HEK293 (cell line): ENCODE measurements at regions not wholly inside any gene's neighbourhood (a gene's known extent, or its start where the extent isn't known, plus 50 kb on each side); places are given as distances from the start of the nearest gene placed in this dataset.

Experiments used
- FEZF1 ChIP-seq: fragments of 450-650 bp; formaldehyde crosslinking; IDR thresholded peaks from 2 replicates; pipeline ENCODE4 v1.5.1; 2016; ENCODE audit warnings: missing biosample characterization, missing genetic modification characterization
- GFI1B ChIP-seq: fragments of 450-650 bp; formaldehyde crosslinking; IDR thresholded peaks from 2 replicates; pipeline ENCODE4 v1.5.1; 2016; ENCODE audit warnings: missing biosample characterization, missing genetic modification characterization
- GLIS1 ChIP-seq: fragments of 450-650 bp; formaldehyde crosslinking; IDR thresholded peaks from 2 replicates; pipeline ENCODE4 v1.5.1; 2016; ENCODE audit warnings: missing biosample characterization, missing genetic modification characterization
- HOXA7 ChIP-seq: sonication (generic); formaldehyde crosslinking; IDR thresholded peaks from 2 replicates; pipeline ENCODE4 v1.8.1; 2022; ENCODE audit warnings: missing genetic modification reagents, borderline replicate concordance
- KLF16 ChIP-seq: fragments of 450-650 bp; formaldehyde crosslinking; IDR thresholded peaks from 2 replicates; pipeline ENCODE4 v1.5.1; 2017; ENCODE audit warnings: missing biosample characterization, missing genetic modification characterization
- PBX3 ChIP-seq: sonication (generic); formaldehyde crosslinking; IDR thresholded peaks from 2 replicates; pipeline ENCODE4 v1.8.1; 2022; ENCODE audit warnings: mild to moderate bottlenecking, moderate library complexity, missing genetic modification reagents
- REPIN1 ChIP-seq: fragments of 450-650 bp; formaldehyde crosslinking; IDR thresholded peaks from 2 replicates; pipeline ENCODE4 v1.5.1; 2017; ENCODE audit warnings: missing biosample characterization, missing genetic modification characterization, low read depth
- SP2 ChIP-seq: fragments of 450-650 bp; formaldehyde crosslinking; IDR thresholded peaks from 2 replicates; pipeline ENCODE4 v1.5.1; 2016; ENCODE audit warnings: missing biosample characterization, missing genetic modification characterization
- TSHZ1 ChIP-seq: fragments of 450-650 bp; formaldehyde crosslinking; IDR thresholded peaks from 2 replicates; pipeline ENCODE4 v1.5.1; 2016; ENCODE audit warnings: missing biosample characterization, missing genetic modification characterization, borderline replicate concordance
- YY1 ChIP-seq: fragments of 450-650 bp; formaldehyde crosslinking; IDR thresholded peaks from 2 replicates; pipeline ENCODE4 v1.5.1; 2018; ENCODE audit warnings: missing biosample characterization, missing genetic modification characterization
- ZBTB48 ChIP-seq: fragments of 450-650 bp; formaldehyde crosslinking; IDR thresholded peaks from 2 replicates; pipeline ENCODE4 v1.5.1; 2016; ENCODE audit warnings: missing biosample characterization, missing genetic modification characterization
- ZEB2 ChIP-seq: fragments of 450-650 bp; formaldehyde crosslinking; IDR thresholded peaks from 2 replicates; pipeline ENCODE4 v1.5.1; 2016; ENCODE audit warnings: missing biosample characterization, missing genetic modification characterization
- ZNF121 ChIP-seq: fragments of 450-650 bp; formaldehyde crosslinking; IDR thresholded peaks from 2 replicates; pipeline ENCODE4 v1.5.1; 2016; ENCODE audit warnings: missing biosample characterization, missing genetic modification characterization
- ZNF155 ChIP-seq: fragments of 450-650 bp; formaldehyde crosslinking; IDR thresholded peaks from 2 replicates; pipeline ENCODE4 v1.5.1; 2016; ENCODE audit warnings: missing biosample characterization, missing genetic modification characterization
- ZNF202 ChIP-seq: fragments of 450-650 bp; formaldehyde crosslinking; IDR thresholded peaks from 2 replicates; pipeline ENCODE4 v1.5.1; 2016; ENCODE audit warnings: missing biosample characterization, missing genetic modification characterization, borderline replicate concordance
- ZNF214 ChIP-seq: fragments of 450-650 bp; formaldehyde crosslinking; IDR thresholded peaks from 2 replicates; pipeline ENCODE4 v1.5.1; 2017; ENCODE audit warnings: missing biosample characterization, mild to moderate bottlenecking, missing genetic modification characterization, borderline replicate concordance
- ZNF23 ChIP-seq: fragments of 450-650 bp; formaldehyde crosslinking; IDR thresholded peaks from 2 replicates; pipeline ENCODE4 v1.5.1; 2016; ENCODE audit warnings: missing biosample characterization, missing genetic modification characterization, borderline replicate concordance
- ZNF280C ChIP-seq: fragments of 450-650 bp; formaldehyde crosslinking; IDR thresholded peaks from 2 replicates; pipeline ENCODE4 v1.5.1; 2016; ENCODE audit warnings: missing biosample characterization, missing genetic modification characterization
- ZNF311 ChIP-seq: fragments of 450-650 bp; formaldehyde crosslinking; IDR thresholded peaks from 2 replicates; pipeline ENCODE4 v1.5.1; 2017; ENCODE audit warnings: missing biosample characterization, missing genetic modification characterization, borderline replicate concordance
- ZNF341 ChIP-seq: fragments of 450-650 bp; formaldehyde crosslinking; IDR thresholded peaks from 2 replicates; pipeline ENCODE4; 2016; ENCODE audit warnings: low read depth, missing biosample characterization, missing genetic modification characterization
- ZNF394 ChIP-seq: fragments of 450-650 bp; formaldehyde crosslinking; IDR thresholded peaks from 2 replicates; pipeline ENCODE4 v1.5.1; 2016; ENCODE audit warnings: missing biosample characterization, missing genetic modification characterization, mild to moderate bottlenecking, moderate library complexity, borderline replicate concordance
- ZNF398 ChIP-seq: fragments of 450-650 bp; formaldehyde crosslinking; IDR thresholded peaks from 2 replicates; pipeline ENCODE4 v1.5.1; 2017; ENCODE audit warnings: missing biosample characterization, missing genetic modification characterization
- ZNF404 ChIP-seq: fragments of 450-650 bp; formaldehyde crosslinking; IDR thresholded peaks from 2 replicates; pipeline ENCODE4 v1.5.1; 2017; ENCODE audit warnings: missing biosample characterization, missing genetic modification characterization
- ZNF48 ChIP-seq: fragments of 450-650 bp; formaldehyde crosslinking; IDR thresholded peaks from 2 replicates; pipeline ENCODE4 v1.5.1; 2016; ENCODE audit warnings: missing biosample characterization, missing genetic modification characterization
- ZNF521 ChIP-seq: fragments of 450-650 bp; formaldehyde crosslinking; IDR thresholded peaks from 2 replicates; pipeline ENCODE4 v1.5.1; 2017; ENCODE audit warnings: missing biosample characterization, mild to moderate bottlenecking, missing genetic modification characterization
- ZNF580 ChIP-seq: fragments of 450-650 bp; formaldehyde crosslinking; IDR thresholded peaks from 2 replicates; pipeline ENCODE4 v1.5.1; 2016; ENCODE audit warnings: missing biosample characterization, missing genetic modification characterization
- ZNF600 ChIP-seq: fragments of 450-650 bp; formaldehyde crosslinking; IDR thresholded peaks from 2 replicates; pipeline ENCODE4 v1.5.1; 2016; ENCODE audit warnings: missing biosample characterization, missing genetic modification characterization
- ZNF621 ChIP-seq: fragments of 450-650 bp; formaldehyde crosslinking; IDR thresholded peaks from 2 replicates; pipeline ENCODE4 v1.5.1; 2017; ENCODE audit warnings: missing biosample characterization, missing genetic modification characterization
- ZNF624 ChIP-seq: fragments of 450-650 bp; formaldehyde crosslinking; IDR thresholded peaks from 2 replicates; pipeline ENCODE4 v1.5.1; 2017; ENCODE audit warnings: missing biosample characterization, missing genetic modification characterization
- ZNF629 ChIP-seq: fragments of 450-650 bp; formaldehyde crosslinking; IDR thresholded peaks from 2 replicates; pipeline ENCODE4 v1.5.1; 2017; ENCODE audit warnings: missing biosample characterization, missing genetic modification characterization
- ZNF660 ChIP-seq: fragments of 450-650 bp; IDR thresholded peaks from 2 replicates; pipeline ENCODE4 v1.5.1; 2018; ENCODE audit warnings: missing biosample characterization, mild to moderate bottlenecking, missing genetic modification characterization
- ZNF664 ChIP-seq: fragments of 450-650 bp; formaldehyde crosslinking; IDR thresholded peaks from 2 replicates; pipeline ENCODE4 v1.5.1; 2016; ENCODE audit warnings: missing biosample characterization, missing genetic modification characterization
- ZNF768 ChIP-seq: fragments of 450-650 bp; formaldehyde crosslinking; IDR thresholded peaks from 2 replicates; pipeline ENCODE4 v1.5.1; 2018; ENCODE audit warnings: missing biosample characterization, mild to moderate bottlenecking, missing genetic modification characterization
- ZSCAN16 ChIP-seq: fragments of 450-650 bp; formaldehyde crosslinking; IDR thresholded peaks from 2 replicates; pipeline ENCODE4 v1.5.1; 2016; ENCODE audit warnings: missing biosample characterization, missing genetic modification characterization

- TF ChIP-seq ZNF580 (tag by site-specific recombination) (no peak), ZNF202 (tag by site-specific recombination) (no peak), GFI1B (peak; percentile 77), ZEB2 (tag by site-specific recombination) (peak; percentile 35; the same call in 1 of the 2 replicates), REPIN1 (tag by site-specific recombination) (no peak), ZNF664 (no peak), ZNF629 (tag by site-specific recombination) (no peak), KLF16 (tag by site-specific recombination) (no peak), ZNF214 (tag by site-specific recombination) (no peak), ZNF394 (tag by site-specific recombination) (no peak), ZNF404 (tag by site-specific recombination) (no peak), YY1 (tag by site-specific recombination) (peak; percentile 38; the same call in 1 of the 2 replicates), ZNF768 (tag by site-specific recombination) (no peak), SP2 (tag by site-specific recombination) (no peak), TSHZ1 (no peak), ZNF660 (no peak), ZNF155 (tag by site-specific recombination) (no peak), ZNF521 (tag by site-specific recombination) (no peak), GLIS1 (tag by site-specific recombination) (peak; percentile 42; the same call in 1 of the 2 replicates), ZNF341 (0 out of 2 replicates have a peak, but pooled peaks have one; percentile 42), ZNF600 (tag by site-specific recombination) (no peak), PBX3 (no peak), ZNF398 (tag by site-specific recombination) (no peak), ZBTB48 (tag by site-specific recombination) (no peak), ZSCAN16 (tag by site-specific recombination) (no peak), HOXA7 (CRISPR knock-in tag) (no peak), ZNF23 (tag by site-specific recombination) (no peak), ZNF621 (no peak), ZNF48 (tag by site-specific recombination) (no peak), ZNF624 (no peak), ZNF311 (no peak), ZNF121 (tag by site-specific recombination) (0 out of 2 replicates have a peak, but pooled peaks have one; percentile 11), FEZF1 (tag by site-specific recombination) (peak; percentile 94), ZNF280C (tag by site-specific recombination) (no peak)
Measured at GRCh38 chrX:55151199-55151598, 62.4 kb downstream of the PAGE2 start (continued).
